ENCODE measurements at regions not wholly inside any gene's neighbourhood (a gene's known extent, or its start where the extent isn't known, plus 50 kb on each side); places are given as distances from the start of the nearest gene placed in this dataset.
A peak's percentile ranks its signal among the peaks of the same experiment; 100 is the strongest.

- H3K27me3 ChIP-seq (ENCODE audit: control insufficient read depth in 2 of 2, insufficient read depth in 2 of 2, low read length in 2 of 2) = no peaks in the 10 kb centered on the region
- H3K4me3 ChIP-seq = no peak overlapping the region
- DNase-seq (ENCODE audit: extremely low read depth in 1 of 4, low spot score in 3 of 4) (peak; percentile 21 to 32 (median 30)), FAIRE-seq (peak; percentile 80), ATAC-seq (no peak)
- no peaks in the 10 kb centered on the region for H3K36me3 ChIP-seq (ENCODE audit: control insufficient read depth, insufficient read depth, low read length)
- H4K20me1 ChIP-seq (replicated peaks; ENCODE audit: control insufficient read depth, insufficient read depth, low read length) = no peaks in the 10 kb centered on the region
- no peak overlapping the region for H2AFZ ChIP-seq (ENCODE audit: low read depth, low read length)
- in situ Hi-C loops (cut with MboI) = loop anchor here (5.0 kb wide), 1 partner anchor 943 kb away; no protein-coding TSS in a partner anchor
- no peaks in the 10 kb centered on the region for H3K9me1 ChIP-seq (ENCODE audit: control insufficient read depth, insufficient read depth, low read length)
- H3K4me2 ChIP-seq (ENCODE audit: insufficient read depth, low read length) = no peak overlapping the region
- ChIA-PET CTCF (ENCODE audit: low intra/inter-chr PET ratio) (no interaction called here), POLR2A (no interaction called here)
- WGBS (ENCODE audit: insufficient coverage, low coverage, missing lambda C conversion rate) = 18% methylated on average over 16 of the region's 16 CpGs
- H3K79me2 ChIP-seq (ENCODE audit: control insufficient read depth, insufficient read depth, low read length) = no peaks in the 10 kb centered on the region
- H3K4me1 ChIP-seq (replicated peaks in 1 of 2; ENCODE audit: control insufficient read depth in 2 of 2, insufficient read depth in 2 of 2, low read length in 2 of 2) = no peaks in the 10 kb centered on the region
- TF ChIP-seq ZNF384 (IDR thresholded peaks at IDR 0.05; ENCODE audit: low read depth, low read length) = peak; percentile 47; the same call in 1 of the 2 replicates
- TF ChIP-seq RAD21 (CRISPR knock-in tag; conservative IDR thresholded peaks at IDR 0.05 in 1 of 2, IDR thresholded peaks at IDR 0.05 in 1 of 2) = peak; percentile 29 to 40; a peak in 3 of 4 replicates
- TF ChIP-seq EHMT2 (IDR thresholded peaks at IDR 0.05) = no peak
- TF ChIP-seq RBM25 (IDR thresholded peaks at IDR 0.05; ENCODE audit: low read depth, low read length, severe bottlenecking) = peak; percentile 25
- TF ChIP-seq, protein P1, sequence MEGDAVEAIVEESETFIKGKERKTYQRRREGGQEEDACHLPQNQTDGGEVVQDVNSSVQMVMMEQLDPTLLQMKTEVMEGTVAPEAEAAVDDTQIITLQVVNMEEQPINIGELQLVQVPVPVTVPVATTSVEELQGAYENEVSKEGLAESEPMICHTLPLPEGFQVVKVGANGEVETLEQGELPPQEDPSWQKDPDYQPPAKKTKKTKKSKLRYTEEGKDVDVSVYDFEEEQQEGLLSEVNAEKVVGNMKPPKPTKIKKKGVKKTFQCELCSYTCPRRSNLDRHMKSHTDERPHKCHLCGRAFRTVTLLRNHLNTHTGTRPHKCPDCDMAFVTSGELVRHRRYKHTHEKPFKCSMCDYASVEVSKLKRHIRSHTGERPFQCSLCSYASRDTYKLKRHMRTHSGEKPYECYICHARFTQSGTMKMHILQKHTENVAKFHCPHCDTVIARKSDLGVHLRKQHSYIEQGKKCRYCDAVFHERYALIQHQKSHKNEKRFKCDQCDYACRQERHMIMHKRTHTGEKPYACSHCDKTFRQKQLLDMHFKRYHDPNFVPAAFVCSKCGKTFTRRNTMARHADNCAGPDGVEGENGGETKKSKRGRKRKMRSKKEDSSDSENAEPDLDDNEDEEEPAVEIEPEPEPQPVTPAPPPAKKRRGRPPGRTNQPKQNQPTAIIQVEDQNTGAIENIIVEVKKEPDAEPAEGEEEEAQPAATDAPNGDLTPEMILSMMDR (IDR thresholded peaks at IDR 0.05 in 2 of 3, conservative IDR thresholded peaks at IDR 0.05 in 1 of 3; ENCODE audit: insufficient read depth in 2 of 3, low read depth in 1 of 3, low read length in 3 of 3) = peak; percentile 30 to 60 (median 52); a peak in 5 of 6 replicates
- TF ChIP-seq, protein P2, sequence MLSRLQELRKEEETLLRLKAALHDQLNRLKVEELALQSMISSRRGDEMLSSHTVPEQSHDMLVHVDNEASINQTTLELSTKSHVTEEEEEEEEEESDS (CRISPR knock-in tag; IDR thresholded peaks at IDR 0.05) = no peak
- H3K9ac ChIP-seq (ENCODE audit: insufficient read depth in 1 of 2, low read depth in 2 of 2, low read length in 2 of 2) = no peak overlapping the region
- intact Hi-C loops (cut with micrococcal nuclease) = loop anchor here (1.0 kb wide), 1 partner anchor 944 kb away; no protein-coding TSS in a partner anchor
- H3K27ac ChIP-seq (ENCODE audit: extremely low read depth, low read depth, low read length) = no peak overlapping the region
- H3K9me3 ChIP-seq (replicated peaks; ENCODE audit: control insufficient read depth, insufficient read depth, low read depth, low read length) = no peaks in the 10 kb centered on the region
- no TSS peak for BruUV-seq (replicated peaks)
These were observed 59.9 kb downstream of the LIG4 start for GRCh38 chr13:108155185-108156106.

Data from K562 (cell line).